DMS79 (cell line): ENCODE measurements at regions not wholly inside any gene's neighbourhood (a gene's known extent, or its start where the extent isn't known, plus 50 kb on each side); places are given as distances from the start of the nearest gene placed in this dataset.
A peak's percentile ranks its signal among the peaks of the same experiment; 100 is the strongest.

Source experiments
- DNase-seq: peaks from one replicate; lab custom pipeline; 2025; lab: John Stamatoyannopoulos, UW

- no peak for DNase-seq
These were observed 247.6 kb upstream of the LRTM1 start for GRCh38 chr3:55175423-55175822.

- DNase-seq, result no peak
These were observed 246.9 kb upstream of the LRTM1 start for GRCh38 chr3:55174747-55175146.

- no peak for DNase-seq
These were observed 245.6 kb upstream of the LRTM1 start for GRCh38 chr3:55173504-55173903.

GRCh38 chr3:55172913-55173312, 245.1 kb upstream of the LRTM1 start:
- DNase-seq, result no peak

- no peak for DNase-seq
These were observed 242.6 kb upstream of the LRTM1 start for GRCh38 chr3:55170444-55170843.

GRCh38 chr3:55169608-55170072, 241.8 kb upstream of the LRTM1 start:
- DNase-seq, result no peak

- DNase-seq, result no peak
These were observed 241.3 kb upstream of the LRTM1 start for GRCh38 chr3:55169161-55169560.

GRCh38 chr3:55167586-55168317, 239.9 kb upstream of the LRTM1 start:
- no peak for DNase-seq

- DNase-seq, result peak; percentile 10
These were observed 239.0 kb upstream of the LRTM1 start for GRCh38 chr3:55166576-55167555.

- no peak for DNase-seq
These were observed 238.0 kb upstream of the LRTM1 start for GRCh38 chr3:55165704-55166405.

GRCh38 chr3:55165278-55165677, 237.4 kb upstream of the LRTM1 start:
- DNase-seq, result no peak

GRCh38 chr3:55164876-55165275, 237.0 kb upstream of the LRTM1 start:
- no peak for DNase-seq

- no peak for DNase-seq
These were observed 236.3 kb upstream of the LRTM1 start for GRCh38 chr3:55164191-55164590.

- DNase-seq, result no peak
These were observed 235.6 kb upstream of the LRTM1 start for GRCh38 chr3:55163421-55163820.

- no peak for DNase-seq
These were observed 234.4 kb upstream of the LRTM1 start for GRCh38 chr3:55162031-55162795.

- no peak for DNase-seq
These were observed 233.4 kb upstream of the LRTM1 start for GRCh38 chr3:55161231-55161630.

- DNase-seq, result no peak
These were observed 232.6 kb upstream of the LRTM1 start for GRCh38 chr3:55160241-55160983.

GRCh38 chr3:55159711-55160110, 231.9 kb upstream of the LRTM1 start:
- no peak for DNase-seq

GRCh38 chr3:55159016-55159415, 231.2 kb upstream of the LRTM1 start:
- no peak for DNase-seq

- DNase-seq, result no peak
These were observed 230.5 kb upstream of the LRTM1 start for GRCh38 chr3:55158345-55158744.

GRCh38 chr3:55157731-55158130, 229.9 kb upstream of the LRTM1 start:
- no peak for DNase-seq
